Upper lobe of left lung (tissue), 6 donors: ENCODE measurements at regions not wholly inside any gene's neighbourhood (a gene's known extent, or its start where the extent isn't known, plus 50 kb on each side); places are given as distances from the start of the nearest gene placed in this dataset.

ENCODE experiments used
- ATAC-seq, 2 donors: fragments of 200-7000 bp; cut with Tn5 transposase; one replicate each; pipeline ENCODE4 v1.9.1; 2022; ENCODE audit warnings: mild to moderate bottlenecking in 2 of 2, moderate library complexity in 2 of 2; ENCODE audit not compliant: low FRiP score in 2 of 2
- DNase-seq, 2 donors: peaks; one replicate each; pipeline ENCODE4 v3.0.0-alpha.2; 2019 to 2020
- H3K27ac ChIP-seq, 4 donors: fragments of 200-600 bp; sonication (generic); one replicate each; pipeline ENCODE4 v1.5.1; 2016 to 2019
- H3K27me3 ChIP-seq, 4 donors: fragments of 200-600 bp; sonication (generic); one replicate each; pipeline ENCODE4 v1.5.1; 2017 to 2019
- H3K36me3 ChIP-seq, 4 donors: fragments of 200-600 bp; sonication (generic); one replicate each; pipeline ENCODE4 v1.5.1; 2016 to 2019
- H3K4me1 ChIP-seq, 4 donors: fragments of 200-600 bp; sonication (generic); one replicate each; pipeline ENCODE4 v1.5.1; 2018 to 2019
- H3K4me3 ChIP-seq, 4 donors: fragments of 200-600 bp; sonication (generic); one replicate each; pipeline ENCODE4 v1.5.1; 2017 to 2019; ENCODE audit warnings: mild to moderate bottlenecking in 2 of 4, moderate library complexity in 1 of 4
- H3K9me3 ChIP-seq, 4 donors: fragments of 200-600 bp; sonication (generic); one replicate each; pipeline ENCODE4 v1.5.1; 2018 to 2019
- EP300 ChIP-seq, 4 donors: sonication (generic); formaldehyde crosslinking; IDR thresholded peaks; one replicate each; pipeline ENCODE4 v1.5.1; 2017; ENCODE audit warnings: antibody characterized with exemption in 4 of 4, control low read depth in 2 of 4
- POLR2A ChIP-seq, 4 donors: fragments of 450-650 bp; IDR thresholded peaks; one replicate each; pipeline ENCODE4 v1.5.1; 2016 to 2017; ENCODE audit warnings: antibody characterized with exemption in 4 of 4, mild to moderate bottlenecking in 2 of 4
- POLR2AphosphoS5 ChIP-seq, 2 donors: sonication (generic); formaldehyde crosslinking; IDR thresholded peaks; one replicate each; pipeline ENCODE4 v1.5.1; 2017; ENCODE audit warnings: antibody characterized with exemption in 2 of 2
- WGBS, 2 donors: methylation state at CpG; one replicate each; pipeline ENCODE4 v1.1.5; 2017 to 2018; 5-methylcytosine and 5-hydroxymethylcytosine counted together
- TF ChIP-seq, protein P1 (sequence below), 6 experiments: fragments of 450-650 bp in 4 of 6; fragments of 200-600 bp in 2 of 6; sonication (generic) in 2 of 6; IDR thresholded peaks; one replicate each; pipeline ENCODE4 v1.5.1; 2016 to 2019; ENCODE audit warnings: antibody characterized with exemption in 6 of 6
- donor health status: DM: no; HTN: no; CAD: no; lungs with moderate emphysema.
- donor health status: DM: no; HTN: yes; CAD: no; lungs with severe emphysema.

DNA sequence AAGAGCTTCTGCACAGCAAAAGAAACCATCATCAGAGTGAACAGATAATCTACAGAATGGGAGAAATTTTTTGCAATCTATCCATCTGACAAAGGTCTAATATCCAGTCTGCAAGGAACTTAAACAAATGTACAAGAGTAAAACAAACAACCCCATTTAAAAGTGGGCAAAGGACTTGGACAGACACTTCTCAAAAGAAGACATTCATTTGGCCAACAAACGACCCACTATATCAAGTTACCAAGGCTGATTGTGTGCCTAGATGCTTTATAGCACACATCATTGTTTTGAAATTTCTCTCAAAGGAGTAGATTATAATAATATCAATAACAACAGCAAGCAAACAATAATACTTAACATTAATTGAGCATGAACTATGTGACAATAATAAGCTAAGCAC, 117.1 kb downstream of the TFPI2 start:
- H3K36me3 ChIP-seq = no peaks in the 10 kb centered on the region
- H3K27me3 ChIP-seq = no peaks in the 10 kb centered on the region
- H3K4me1 ChIP-seq = no peaks in the 10 kb centered on the region
- DNase-seq (no peak), ATAC-seq (no peak)
- no peak overlapping the region for H3K4me3 ChIP-seq
- no peaks in the 10 kb centered on the region for H3K9me3 ChIP-seq
- TF ChIP-seq POLR2A (IDR thresholded peaks at IDR 0.05) = no peak
- TF ChIP-seq POLR2AphosphoS5 (IDR thresholded peaks at IDR 0.05) = no peak
- no peak for TF ChIP-seq EP300 (IDR thresholded peaks at IDR 0.05)
- TF ChIP-seq, protein P1, sequence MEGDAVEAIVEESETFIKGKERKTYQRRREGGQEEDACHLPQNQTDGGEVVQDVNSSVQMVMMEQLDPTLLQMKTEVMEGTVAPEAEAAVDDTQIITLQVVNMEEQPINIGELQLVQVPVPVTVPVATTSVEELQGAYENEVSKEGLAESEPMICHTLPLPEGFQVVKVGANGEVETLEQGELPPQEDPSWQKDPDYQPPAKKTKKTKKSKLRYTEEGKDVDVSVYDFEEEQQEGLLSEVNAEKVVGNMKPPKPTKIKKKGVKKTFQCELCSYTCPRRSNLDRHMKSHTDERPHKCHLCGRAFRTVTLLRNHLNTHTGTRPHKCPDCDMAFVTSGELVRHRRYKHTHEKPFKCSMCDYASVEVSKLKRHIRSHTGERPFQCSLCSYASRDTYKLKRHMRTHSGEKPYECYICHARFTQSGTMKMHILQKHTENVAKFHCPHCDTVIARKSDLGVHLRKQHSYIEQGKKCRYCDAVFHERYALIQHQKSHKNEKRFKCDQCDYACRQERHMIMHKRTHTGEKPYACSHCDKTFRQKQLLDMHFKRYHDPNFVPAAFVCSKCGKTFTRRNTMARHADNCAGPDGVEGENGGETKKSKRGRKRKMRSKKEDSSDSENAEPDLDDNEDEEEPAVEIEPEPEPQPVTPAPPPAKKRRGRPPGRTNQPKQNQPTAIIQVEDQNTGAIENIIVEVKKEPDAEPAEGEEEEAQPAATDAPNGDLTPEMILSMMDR (IDR thresholded peaks at IDR 0.05) = no peak
- no peak overlapping the region for H3K27ac ChIP-seq
- WGBS, 2 donors = 26 to 48% methylated on average over 1 of the region's 1 CpG

DNA sequence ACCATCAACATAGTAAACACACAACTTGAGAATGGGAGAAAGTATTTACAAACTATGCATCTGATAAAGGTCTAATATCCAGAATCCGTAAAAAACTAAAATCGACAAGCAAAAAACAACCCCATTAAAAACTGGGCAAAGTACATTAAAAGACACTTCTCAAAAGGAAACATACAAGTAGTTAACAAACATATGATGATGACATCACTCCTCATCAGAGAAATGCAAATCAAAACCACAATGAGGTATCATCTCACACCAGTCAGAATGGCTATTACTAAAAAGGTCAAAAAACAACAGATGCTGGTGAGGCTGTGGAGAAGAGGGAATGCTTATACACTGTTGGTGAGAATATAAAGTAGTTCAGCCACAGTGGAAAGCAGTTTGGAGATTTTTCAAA, 125.1 kb downstream of the TFPI2 start:
- TF ChIP-seq, protein P1 (IDR thresholded peaks at IDR 0.05) = no peak
- no peak for TF ChIP-seq POLR2A (IDR thresholded peaks at IDR 0.05)
- no peak for TF ChIP-seq EP300 (IDR thresholded peaks at IDR 0.05)
- no peak for TF ChIP-seq POLR2AphosphoS5 (IDR thresholded peaks at IDR 0.05)
- no peak overlapping the region for H3K27ac ChIP-seq
- H3K9me3 ChIP-seq = no peaks in the 10 kb centered on the region
- 99 to 100% methylated on average over 2 of the region's 2 CpGs for WGBS, 2 donors
- no peaks in the 10 kb centered on the region for H3K4me1 ChIP-seq
- DNase-seq (no peak), ATAC-seq (no peak)
- H3K4me3 ChIP-seq = no peak overlapping the region
- H3K27me3 ChIP-seq = no peaks in the 10 kb centered on the region
- no peaks in the 10 kb centered on the region for H3K36me3 ChIP-seq

DNA sequence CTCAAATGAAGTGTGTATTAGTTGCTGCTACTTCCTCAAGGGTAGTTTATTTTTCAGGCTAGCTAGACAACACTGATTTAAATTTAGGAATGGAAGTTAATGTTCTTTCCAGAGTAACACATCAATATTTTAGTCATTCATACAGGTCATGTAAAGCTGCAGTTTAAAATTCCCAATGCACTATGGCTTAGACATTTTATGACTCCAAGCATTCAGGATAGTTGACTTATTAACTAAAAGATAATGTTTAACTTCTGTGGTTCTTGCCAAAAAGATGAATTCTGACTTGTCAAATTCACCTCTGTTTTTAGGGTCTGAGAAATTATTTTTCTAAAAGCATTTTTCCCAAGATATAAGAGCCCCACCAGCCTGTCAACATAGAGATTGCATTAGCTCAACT, 131.9 kb downstream of the TFPI2 start:
- no peaks in the 10 kb centered on the region for H3K9me3 ChIP-seq
- DNase-seq = no peak
- ATAC-seq = no peak
- no peaks in the 10 kb centered on the region for H3K27me3 ChIP-seq
- TF ChIP-seq POLR2AphosphoS5 (IDR thresholded peaks at IDR 0.05) (no peak), POLR2A (IDR thresholded peaks at IDR 0.05) (no peak), EP300 (IDR thresholded peaks at IDR 0.05) (no peak)
- no peak overlapping the region for H3K27ac ChIP-seq
- H3K36me3 ChIP-seq = no peaks in the 10 kb centered on the region
- no peak overlapping the region for H3K4me3 ChIP-seq
- H3K4me1 ChIP-seq = no peaks in the 10 kb centered on the region

DNA sequence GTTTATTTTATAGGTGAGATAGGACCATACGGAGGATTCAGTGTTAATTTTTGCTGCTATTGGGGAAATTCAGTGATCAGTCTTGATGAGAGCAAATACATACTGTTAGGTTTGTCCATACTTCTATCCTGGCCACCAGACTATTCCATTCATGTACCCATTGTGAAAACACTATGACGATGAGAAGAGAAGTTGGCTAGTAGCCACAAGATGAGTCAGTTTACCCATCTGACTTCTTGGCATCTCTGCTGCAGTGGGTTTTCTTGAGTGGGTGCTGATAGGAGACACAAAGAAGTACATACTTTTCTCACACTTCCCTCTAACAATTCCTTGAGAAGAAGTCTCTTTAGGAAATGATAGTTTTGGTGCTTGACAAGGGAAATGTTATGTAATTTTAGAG, 133.1 kb downstream of the TFPI2 start:
- no peak for ATAC-seq
- WGBS, 2 donors = 88 to 90% methylated on average over 2 of the region's 2 CpGs

DNA sequence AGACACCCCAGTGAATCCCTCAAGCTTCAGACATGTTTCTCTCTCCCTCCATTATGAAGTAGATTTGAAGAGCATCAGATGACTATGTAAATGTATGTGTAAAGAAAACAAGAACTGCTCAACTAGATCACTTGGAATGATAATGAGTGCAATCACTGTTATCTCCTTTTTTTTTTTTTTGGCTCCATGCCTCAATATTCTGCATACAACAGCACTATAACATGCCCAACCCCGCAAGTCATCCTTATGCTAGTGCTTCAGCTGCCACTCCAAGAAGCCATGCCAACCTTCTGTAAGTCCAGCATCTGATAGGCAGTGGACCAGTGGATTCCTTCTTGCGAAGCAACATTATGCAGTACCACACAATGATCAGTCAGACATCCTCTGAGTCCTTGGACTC, 133.7 kb downstream of the TFPI2 start:
- no peak for TF ChIP-seq POLR2A (IDR thresholded peaks at IDR 0.05)
- TF ChIP-seq, protein P1 (IDR thresholded peaks at IDR 0.05) = no peak
- no peak for TF ChIP-seq POLR2AphosphoS5 (IDR thresholded peaks at IDR 0.05)
- TF ChIP-seq EP300 (IDR thresholded peaks at IDR 0.05) = no peak
- no peak for ATAC-seq
- 89 to 97% methylated on average over 2 of the region's 2 CpGs for WGBS, 2 donors

More for the DNA sequence above, 133.1 kb downstream of the TFPI2 start:
- no peak for TF ChIP-seq POLR2A (IDR thresholded peaks at IDR 0.05)
- no peak for TF ChIP-seq EP300 (IDR thresholded peaks at IDR 0.05)
- no peak for TF ChIP-seq POLR2AphosphoS5 (IDR thresholded peaks at IDR 0.05)
- TF ChIP-seq, protein P1 (IDR thresholded peaks at IDR 0.05) = no peak
- Histone ChIP-seq H3K9me3 (no peaks in the 10 kb centered on the region), H3K27ac (no peak overlapping the region), H3K4me1 (no peaks in the 10 kb centered on the region), H3K4me3 (no peak overlapping the region), H3K36me3 (no peaks in the 10 kb centered on the region), H3K27me3 (no peaks in the 10 kb centered on the region)
- no peak for DNase-seq

More for the DNA sequence above, 133.7 kb downstream of the TFPI2 start:
- H3K27me3 ChIP-seq = no peaks in the 10 kb centered on the region
- no peaks in the 10 kb centered on the region for H3K9me3 ChIP-seq
- no peak overlapping the region for H3K4me3 ChIP-seq
- no peaks in the 10 kb centered on the region for H3K4me1 ChIP-seq
- no peak overlapping the region for H3K27ac ChIP-seq
- H3K36me3 ChIP-seq = no peaks in the 10 kb centered on the region
- no peak for DNase-seq
